KBM-7 (cell line): ENCODE measurements at regions not wholly inside any gene's neighbourhood (a gene's known extent, or its start where the extent isn't known, plus 50 kb on each side); places are given as distances from the start of the nearest gene placed in this dataset.
A peak's percentile ranks its signal among the peaks of the same experiment; 100 is the strongest.
"Not testable (repeated sequence)": the region's sequence is repeated elsewhere in the genome, so short reads cannot be mapped to it uniquely, and the experiment has no call there.

ENCODE experiments used
- DNase-seq: peaks from one replicate; pipeline ENCODE4 v3.0.0-alpha.2; 2015
- in situ Hi-C: fragments of 300-500 bp; cut with MboI; formaldehyde crosslinking; loops from 2 replicates; pipeline ENCODE4 v1.14.3; 2020; ENCODE audit warnings: low sequenced_read_pairs, low pct_unique_long_range_greater_than_20kb, mixed read lengths

- no peak for DNase-seq
Measured at GRCh38 chr1:31485166-31485565, 72.2 kb downstream of the SERINC2 start.

GRCh38 chr1:31487143-31487542 lies 74.1 kb downstream of the SERINC2 start:
- in situ Hi-C loops, result no loop called here
- DNase-seq, result peak; percentile 28

More at GRCh38 chr1:31485166-31485565, 72.2 kb downstream of the SERINC2 start:
- in situ Hi-C loops, result no loop called here

GRCh38 chr1:31487721-31488293 lies 74.8 kb downstream of the SERINC2 start:
- in situ Hi-C loops, result no loop called here
- no peak for DNase-seq

- DNase-seq, result no peak
- in situ Hi-C loops, result no loop called here
Measured at GRCh38 chr1:31488528-31488927, 75.5 kb downstream of the SERINC2 start.

GRCh38 chr1:31489575-31489974 lies 76.6 kb downstream of the SERINC2 start:
- DNase-seq, in situ Hi-C loops: not testable (repeated sequence)

- DNase-seq, in situ Hi-C loops: not testable (repeated sequence)
Measured at GRCh38 chr1:31490596-31490995, 77.6 kb downstream of the SERINC2 start.

- DNase-seq, in situ Hi-C loops: not testable (repeated sequence)
Measured at GRCh38 chr1:31495351-31495750, 81.0 kb upstream of the TINAGL1 start.

- DNase-seq, in situ Hi-C loops: not testable (repeated sequence)
Measured at GRCh38 chr1:31495770-31496169, 80.5 kb upstream of the TINAGL1 start.

GRCh38 chr1:31497601-31498000 lies 78.7 kb upstream of the TINAGL1 start:
- in situ Hi-C loops, result no loop called here

GRCh38 chr1:31498376-31499040 lies 77.8 kb upstream of the TINAGL1 start:
- in situ Hi-C loops, result no loop called here

More at GRCh38 chr1:31497601-31498000, 78.7 kb upstream of the TINAGL1 start:
- DNase-seq, result no peak

GRCh38 chr1:31501505-31501904 lies 74.8 kb upstream of the TINAGL1 start:
- no peak for DNase-seq
- in situ Hi-C loops, result no loop called here

More at GRCh38 chr1:31498376-31499040, 77.8 kb upstream of the TINAGL1 start:
- DNase-seq, result no peak

- in situ Hi-C loops, result no loop called here
- DNase-seq, result no peak
Measured at GRCh38 chr1:31502253-31502652, 74.1 kb upstream of the TINAGL1 start.

GRCh38 chr1:31502926-31503511 lies 73.3 kb upstream of the TINAGL1 start:
- no peak for DNase-seq
- in situ Hi-C loops, result no loop called here

- no peak for DNase-seq
- in situ Hi-C loops, result no loop called here
Measured at GRCh38 chr1:31503570-31503969, 72.7 kb upstream of the TINAGL1 start.

- in situ Hi-C loops, result no loop called here
Measured at GRCh38 chr1:31504001-31504400, 72.3 kb upstream of the TINAGL1 start.

GRCh38 chr1:31505911-31506497 lies 70.3 kb upstream of the TINAGL1 start:
- in situ Hi-C loops, result no loop called here
- peak; percentile 93 for DNase-seq

More at GRCh38 chr1:31504001-31504400, 72.3 kb upstream of the TINAGL1 start:
- DNase-seq, result no peak

- in situ Hi-C loops, result no loop called here
- no peak for DNase-seq
Measured at GRCh38 chr1:31507221-31507620, 69.1 kb upstream of the TINAGL1 start.

GRCh38 chr1:31507676-31508530 lies 68.4 kb upstream of the TINAGL1 start:
- in situ Hi-C loops, result no loop called here
- peak; percentile 39 for DNase-seq
